ENCODE measurements at regions not wholly inside any gene's neighbourhood (a gene's known extent, or its start where the extent isn't known, plus 50 kb on each side); places are given as distances from the start of the nearest gene placed in this dataset.
"Not testable (repeated sequence)": the region's sequence is repeated elsewhere in the genome, so short reads cannot be mapped to it uniquely, and the experiment has no call there.

DNA sequence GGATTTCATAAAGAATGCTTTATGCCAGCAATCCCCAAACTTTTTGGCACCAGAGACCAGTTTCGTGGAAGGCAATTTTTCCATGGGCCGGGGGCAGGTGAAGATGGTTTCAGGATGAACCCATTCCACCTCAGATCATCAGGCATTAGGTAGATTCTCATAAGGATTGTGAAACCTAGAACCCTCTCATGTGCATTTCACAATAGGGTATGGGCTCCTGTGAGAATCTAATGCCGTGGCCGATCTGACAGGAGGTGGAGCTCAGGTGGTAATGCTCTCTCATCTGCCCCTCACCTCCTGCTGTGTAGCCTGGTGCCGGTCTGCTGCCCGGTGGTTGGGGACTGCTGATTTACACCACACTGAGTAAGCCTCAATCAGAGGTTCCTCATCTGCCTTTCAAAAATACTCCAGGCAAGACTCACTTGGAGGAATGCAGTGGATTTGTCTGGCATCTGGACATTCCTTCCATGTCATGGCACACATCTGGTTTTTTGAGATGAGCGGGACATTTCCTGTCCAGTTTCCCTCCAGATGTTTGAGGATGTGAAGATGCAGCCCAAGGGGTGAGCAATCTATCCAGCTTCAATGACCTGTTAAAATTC, 185.8 kb downstream of the VAPA start:
- no peak for DNase-seq (ENCODE audit: low read depth)
- TF ChIP-seq, protein P1, sequence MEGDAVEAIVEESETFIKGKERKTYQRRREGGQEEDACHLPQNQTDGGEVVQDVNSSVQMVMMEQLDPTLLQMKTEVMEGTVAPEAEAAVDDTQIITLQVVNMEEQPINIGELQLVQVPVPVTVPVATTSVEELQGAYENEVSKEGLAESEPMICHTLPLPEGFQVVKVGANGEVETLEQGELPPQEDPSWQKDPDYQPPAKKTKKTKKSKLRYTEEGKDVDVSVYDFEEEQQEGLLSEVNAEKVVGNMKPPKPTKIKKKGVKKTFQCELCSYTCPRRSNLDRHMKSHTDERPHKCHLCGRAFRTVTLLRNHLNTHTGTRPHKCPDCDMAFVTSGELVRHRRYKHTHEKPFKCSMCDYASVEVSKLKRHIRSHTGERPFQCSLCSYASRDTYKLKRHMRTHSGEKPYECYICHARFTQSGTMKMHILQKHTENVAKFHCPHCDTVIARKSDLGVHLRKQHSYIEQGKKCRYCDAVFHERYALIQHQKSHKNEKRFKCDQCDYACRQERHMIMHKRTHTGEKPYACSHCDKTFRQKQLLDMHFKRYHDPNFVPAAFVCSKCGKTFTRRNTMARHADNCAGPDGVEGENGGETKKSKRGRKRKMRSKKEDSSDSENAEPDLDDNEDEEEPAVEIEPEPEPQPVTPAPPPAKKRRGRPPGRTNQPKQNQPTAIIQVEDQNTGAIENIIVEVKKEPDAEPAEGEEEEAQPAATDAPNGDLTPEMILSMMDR (conservative IDR thresholded peaks at IDR 0.05; ENCODE audit: low read depth, low read length) = no peak
- no peak overlapping the region for H3K4me3 ChIP-seq (ENCODE audit: low read length)

- no peak for DNase-seq (ENCODE audit: low read depth)
Measured at GRCh38 chr18:10100196-10100595, 186.4 kb downstream of the VAPA start.

DNA sequence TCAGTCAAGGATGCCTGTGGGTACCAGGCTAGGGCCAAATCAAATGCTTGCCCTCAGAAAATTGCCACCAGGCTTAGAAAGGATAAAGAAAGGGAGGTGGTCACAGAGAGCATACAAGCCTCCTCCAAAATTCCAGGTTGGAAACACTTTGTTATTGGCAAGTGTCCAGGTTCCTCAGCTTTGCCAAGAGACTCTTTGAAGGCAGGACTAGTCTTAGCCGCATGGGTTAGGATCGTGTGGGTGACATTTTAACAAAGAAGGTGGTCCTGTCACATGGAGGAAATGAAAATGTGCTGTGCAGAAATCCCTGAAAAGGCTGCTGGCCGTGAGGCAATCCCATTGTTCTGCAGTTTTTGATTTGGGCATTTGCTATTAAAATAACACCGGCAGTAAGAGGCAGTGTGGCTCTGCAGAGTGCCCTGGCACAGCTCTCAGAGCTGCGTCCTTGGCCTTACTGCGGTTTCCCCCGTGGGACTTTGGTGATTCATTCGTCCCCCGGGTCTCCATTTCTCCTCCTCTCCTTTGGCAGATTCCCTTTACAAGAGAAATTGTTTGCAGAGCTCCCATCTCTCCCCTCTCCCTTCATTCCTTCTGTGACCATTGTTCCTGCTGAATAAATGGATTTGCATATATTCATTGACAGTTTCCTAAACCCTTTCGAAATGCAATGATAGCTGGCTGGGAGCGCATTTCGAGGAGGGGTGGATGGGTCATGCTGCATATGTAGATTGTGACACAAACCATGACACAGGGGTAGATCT, 187.3 kb downstream of the VAPA start:
- no peak overlapping the region for H3K4me3 ChIP-seq (ENCODE audit: low read length)
- TF ChIP-seq, protein P1 (conservative IDR thresholded peaks at IDR 0.05; ENCODE audit: low read depth, low read length) = no peak
- DNase-seq (ENCODE audit: low read depth) = no peak

More at GRCh38 chr18:10100196-10100595, 186.4 kb downstream of the VAPA start:
- H3K4me3 ChIP-seq (ENCODE audit: low read length) = no peak overlapping the region
- TF ChIP-seq, protein P1 (conservative IDR thresholded peaks at IDR 0.05; ENCODE audit: low read depth, low read length) = no peak

- TF ChIP-seq, protein P1 (conservative IDR thresholded peaks at IDR 0.05; ENCODE audit: low read depth, low read length) = no peak
- DNase-seq (ENCODE audit: low read depth) = no peak
- H3K4me3 ChIP-seq (ENCODE audit: low read length) = no peak overlapping the region
Measured at GRCh38 chr18:10101729-10102128, 187.9 kb downstream of the VAPA start.

- DNase-seq (ENCODE audit: low read depth); H3K4me3 ChIP-seq (ENCODE audit: low read length): not testable (repeated sequence)
Measured at GRCh38 chr18:10105118-10105517, 191.3 kb downstream of the VAPA start.

- no peak for DNase-seq (ENCODE audit: low read depth)
- H3K4me3 ChIP-seq (ENCODE audit: low read length) = no peak overlapping the region
- TF ChIP-seq, protein P1 (conservative IDR thresholded peaks at IDR 0.05; ENCODE audit: low read depth, low read length) = no peak
Measured at GRCh38 chr18:10111191-10111590, 197.4 kb downstream of the VAPA start.

DNA sequence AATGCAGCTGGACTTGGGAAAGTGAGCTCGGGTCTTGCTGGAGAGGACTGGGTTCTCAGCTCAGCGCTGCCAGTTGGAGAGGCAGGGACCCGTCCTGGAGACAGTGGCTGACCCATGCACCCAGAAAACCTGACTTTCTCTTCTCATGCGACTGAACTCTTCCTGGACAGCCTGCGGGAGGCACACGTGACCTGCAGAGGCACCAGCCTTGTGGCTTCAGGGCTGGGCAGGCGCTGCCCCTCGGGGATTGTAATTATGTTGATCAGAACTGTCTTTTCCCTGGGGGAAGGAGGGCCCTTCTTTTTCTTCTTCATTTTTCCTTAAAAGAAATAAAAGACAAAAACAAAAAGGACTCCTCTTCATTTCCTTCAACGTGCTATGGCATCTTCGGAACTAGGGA, 198.1 kb downstream of the VAPA start:
- no peak for DNase-seq (ENCODE audit: low read depth)
- TF ChIP-seq, protein P1 (conservative IDR thresholded peaks at IDR 0.05; ENCODE audit: low read depth, low read length) = no peak
- H3K4me3 ChIP-seq (ENCODE audit: low read length) = no peak overlapping the region
